ENCODE measurements at regions not wholly inside any gene's neighbourhood (a gene's known extent, or its start where the extent isn't known, plus 50 kb on each side); places are given as distances from the start of the nearest gene placed in this dataset.
A peak's percentile ranks its signal among the peaks of the same experiment; 100 is the strongest.

DNA sequence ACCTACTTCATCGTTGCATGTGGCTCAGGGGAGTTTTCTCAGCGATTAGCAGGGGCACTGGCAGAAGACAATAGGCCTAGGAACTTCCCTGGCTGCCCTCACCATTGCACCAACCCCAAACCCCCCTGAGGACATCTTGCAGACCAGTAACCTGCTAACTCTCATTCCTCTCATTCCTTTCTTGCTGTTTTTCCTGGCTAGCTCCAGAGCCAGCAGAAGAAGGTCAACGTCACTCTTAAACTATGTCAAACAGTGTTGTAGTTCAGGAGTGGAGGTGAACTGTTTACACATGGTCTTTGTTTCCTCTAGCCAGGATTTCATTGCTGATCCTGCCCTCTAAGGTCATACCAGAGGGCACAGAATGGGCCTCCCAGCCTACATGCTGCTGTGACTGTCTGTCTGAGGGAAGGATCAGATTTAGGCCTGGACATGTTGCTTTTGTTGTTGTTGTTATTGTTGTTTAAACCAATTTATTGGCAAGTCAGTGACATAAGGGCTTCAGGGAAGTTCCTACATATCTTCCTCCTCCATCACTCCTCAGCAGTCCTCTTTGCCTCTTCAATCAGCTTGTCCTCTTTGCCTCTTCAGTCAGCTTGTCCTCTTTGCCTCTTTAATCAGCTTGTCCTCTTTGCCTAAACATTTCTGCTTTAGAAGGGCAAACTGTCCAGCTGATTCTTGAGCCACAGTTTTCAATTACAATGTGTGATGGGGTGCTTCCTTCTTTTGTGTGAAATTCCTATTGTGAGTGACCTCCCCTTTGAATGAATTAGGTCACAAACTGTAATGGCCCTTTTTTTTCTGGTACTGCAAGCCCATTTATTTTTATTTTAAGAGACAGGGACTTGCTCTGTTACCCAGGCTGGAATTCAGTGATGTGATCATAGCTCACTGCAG is 471.9 kb upstream of the TNP1 start (continued):
- TF ChIP-seq, protein P1, sequence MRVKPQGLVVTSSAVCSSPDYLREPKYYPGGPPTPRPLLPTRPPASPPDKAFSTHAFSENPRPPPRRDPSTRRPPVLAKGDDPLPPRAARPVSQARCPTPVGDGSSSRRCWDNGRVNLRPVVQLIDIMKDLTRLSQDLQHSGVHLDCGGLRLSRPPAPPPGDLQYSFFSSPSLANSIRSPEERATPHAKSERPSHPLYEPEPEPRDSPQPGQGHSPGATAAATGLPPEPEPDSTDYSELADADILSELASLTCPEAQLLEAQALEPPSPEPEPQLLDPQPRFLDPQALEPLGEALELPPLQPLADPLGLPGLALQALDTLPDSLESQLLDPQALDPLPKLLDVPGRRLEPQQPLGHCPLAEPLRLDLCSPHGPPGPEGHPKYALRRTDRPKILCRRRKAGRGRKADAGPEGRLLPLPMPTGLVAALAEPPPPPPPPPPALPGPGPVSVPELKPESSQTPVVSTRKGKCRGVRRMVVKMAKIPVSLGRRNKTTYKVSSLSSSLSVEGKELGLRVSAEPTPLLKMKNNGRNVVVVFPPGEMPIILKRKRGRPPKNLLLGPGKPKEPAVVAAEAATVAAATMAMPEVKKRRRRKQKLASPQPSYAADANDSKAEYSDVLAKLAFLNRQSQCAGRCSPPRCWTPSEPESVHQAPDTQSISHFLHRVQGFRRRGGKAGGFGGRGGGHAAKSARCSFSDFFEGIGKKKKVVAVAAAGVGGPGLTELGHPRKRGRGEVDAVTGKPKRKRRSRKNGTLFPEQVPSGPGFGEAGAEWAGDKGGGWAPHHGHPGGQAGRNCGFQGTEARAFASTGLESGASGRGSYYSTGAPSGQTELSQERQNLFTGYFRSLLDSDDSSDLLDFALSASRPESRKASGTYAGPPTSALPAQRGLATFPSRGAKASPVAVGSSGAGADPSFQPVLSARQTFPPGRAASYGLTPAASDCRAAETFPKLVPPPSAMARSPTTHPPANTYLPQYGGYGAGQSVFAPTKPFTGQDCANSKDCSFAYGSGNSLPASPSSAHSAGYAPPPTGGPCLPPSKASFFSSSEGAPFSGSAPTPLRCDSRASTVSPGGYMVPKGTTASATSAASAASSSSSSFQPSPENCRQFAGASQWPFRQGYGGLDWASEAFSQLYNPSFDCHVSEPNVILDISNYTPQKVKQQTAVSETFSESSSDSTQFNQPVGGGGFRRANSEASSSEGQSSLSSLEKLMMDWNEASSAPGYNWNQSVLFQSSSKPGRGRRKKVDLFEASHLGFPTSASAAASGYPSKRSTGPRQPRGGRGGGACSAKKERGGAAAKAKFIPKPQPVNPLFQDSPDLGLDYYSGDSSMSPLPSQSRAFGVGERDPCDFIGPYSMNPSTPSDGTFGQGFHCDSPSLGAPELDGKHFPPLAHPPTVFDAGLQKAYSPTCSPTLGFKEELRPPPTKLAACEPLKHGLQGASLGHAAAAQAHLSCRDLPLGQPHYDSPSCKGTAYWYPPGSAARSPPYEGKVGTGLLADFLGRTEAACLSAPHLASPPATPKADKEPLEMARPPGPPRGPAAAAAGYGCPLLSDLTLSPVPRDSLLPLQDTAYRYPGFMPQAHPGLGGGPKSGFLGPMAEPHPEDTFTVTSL (CRISPR knock-in tag; IDR thresholded peaks at IDR 0.05; ENCODE audit: borderline replicate concordance), result peak; percentile 100
- no peak for TF ChIP-seq DZIP1 (CRISPR knock-in tag; IDR thresholded peaks at IDR 0.05)
- no peak for TF ChIP-seq KAT7 (CRISPR knock-in tag; IDR thresholded peaks at IDR 0.05; ENCODE audit: borderline replicate concordance)
- no peak for TF ChIP-seq ZNF7 (CRISPR knock-in tag; IDR thresholded peaks at IDR 0.05)
- no peak for TF ChIP-seq KAT2B (IDR thresholded peaks at IDR 0.05; ENCODE audit: borderline replicate concordance, low read depth, low read length)
- TF ChIP-seq KLF9 (CRISPR knock-in tag; IDR thresholded peaks at IDR 0.05; ENCODE audit: low read depth), result no peak
- TF ChIP-seq CSRNP2 (CRISPR knock-in tag; conservative IDR thresholded peaks at IDR 0.05; ENCODE audit: low read depth), result no peak
- peak; percentile 48; the same call in 1 of the 2 replicates for TF ChIP-seq PRDM10 (CRISPR knock-in tag; IDR thresholded peaks at IDR 0.05; ENCODE audit: low read depth)
- no peak for TF ChIP-seq ZFP36 (IDR thresholded peaks at IDR 0.05; ENCODE audit: borderline replicate concordance, low read depth, low read length, partially characterized antibody)
- TF ChIP-seq TAF15 (IDR thresholded peaks at IDR 0.05; ENCODE audit: low read depth, low read length, poor library complexity, severe bottlenecking), result no peak
- no peak for TF ChIP-seq ZFYVE20 (CRISPR knock-in tag; IDR thresholded peaks at IDR 0.05; ENCODE audit: borderline replicate concordance, low read depth)
- TF ChIP-seq HBP1 (CRISPR knock-in tag; IDR thresholded peaks at IDR 0.05; ENCODE audit: low read depth), result no peak
